HepG2 (cell line): ENCODE measurements at regions not wholly inside any gene's neighbourhood (a gene's known extent, or its start where the extent isn't known, plus 50 kb on each side); places are given as distances from the start of the nearest gene placed in this dataset.

Source experiments
- BCL6 ChIP-seq: IDR thresholded peaks from 2 replicates; pipeline ENCODE4 v1.6.1; 2016; ENCODE audit warnings: missing genetic modification reagents, missing compliant biosample characterization
- CBX2 ChIP-seq, 2 experiments: fragments of 200-600 bp in 1 of 2; sonication (generic); formaldehyde crosslinking in 1 of 2; IDR thresholded peaks; 2 replicates each; pipeline versions ENCODE4 v1.7.0 to v1.8.1; 2018 to 2022; ENCODE audit warnings: low read depth in 2 of 2, low read length in 1 of 2, mild to moderate bottlenecking in 1 of 2, missing genetic modification reagents in 1 of 2
- CEBPB ChIP-seq: IDR thresholded peaks from 2 replicates; pipeline ENCODE4 v1.6.1; 2011; ENCODE audit warnings: low read depth, low read length, improper control_type of control experiment, borderline replicate concordance
- ELF3 ChIP-seq: IDR thresholded peaks from 2 replicates; pipeline ENCODE4 v1.6.1; 2016; ENCODE audit warnings: missing genetic modification reagents, missing compliant biosample characterization
- GLI4 ChIP-seq: sonication (generic); formaldehyde crosslinking; IDR thresholded peaks from 2 replicates; pipeline ENCODE4 v1.5.1; 2020; ENCODE audit warnings: missing genetic modification reagents, mild to moderate bottlenecking, moderate library complexity, borderline replicate concordance
- HBP1 ChIP-seq: IDR thresholded peaks from 2 replicates; pipeline ENCODE4 v1.6.1; 2016; ENCODE audit warnings: low read depth, control low read depth
- HES4 ChIP-seq: sonication (generic); formaldehyde crosslinking; IDR thresholded peaks from 2 replicates; pipeline ENCODE4 v1.9.0; 2021; ENCODE audit warnings: mild to moderate bottlenecking, missing genetic modification reagents, borderline replicate concordance
- JUNB ChIP-seq: sonication (generic); formaldehyde crosslinking; IDR thresholded peaks from 2 replicates; pipeline ENCODE4 v1.8.0; 2022; ENCODE audit warnings: missing genetic modification reagents, mild to moderate bottlenecking, borderline replicate concordance
- MED1 ChIP-seq: sonication (generic); formaldehyde crosslinking; IDR thresholded peaks from 2 replicates; pipeline ENCODE4 v1.4.0; 2020; ENCODE audit warnings: missing genetic modification reagents
- NR2F6 ChIP-seq, 2 experiments: IDR thresholded peaks; 2 replicates each; pipeline ENCODE4 v1.6.1; 2016; ENCODE audit warnings: antibody characterized with exemption in 1 of 2, mild to moderate bottlenecking in 1 of 2
- RXRB ChIP-seq: IDR thresholded peaks from 2 replicates; pipeline ENCODE4 v1.6.1; 2016; ENCODE audit warnings: borderline replicate concordance, missing genetic modification reagents, missing compliant biosample characterization
- SMARCC2 ChIP-seq: fragments of 450-650 bp; IDR thresholded peaks from 2 replicates; pipeline ENCODE4 v1.6.1; 2017; ENCODE audit warnings: antibody characterized with exemption, mild to moderate bottlenecking
- ZBTB46 ChIP-seq: sonication (generic); formaldehyde crosslinking; IDR thresholded peaks from 2 replicates; pipeline ENCODE4 v1.4.0; 2020; ENCODE audit warnings: mild to moderate bottlenecking, missing genetic modification reagents, borderline replicate concordance
- ZFP36 ChIP-seq: fragments of 150-350 bp; IDR thresholded peaks from 2 replicates; pipeline ENCODE4 v1.6.1; 2018; ENCODE audit warnings: borderline replicate concordance, low read length, low read depth; ENCODE audit not compliant: partially characterized antibody
- ZNF260 ChIP-seq: sonication (generic); formaldehyde crosslinking; IDR thresholded peaks from 2 replicates; pipeline ENCODE4 v1.4.0; 2020; ENCODE audit warnings: missing genetic modification reagents, low read depth, mild to moderate bottlenecking, borderline replicate concordance
- ZNF569 ChIP-seq: sonication (generic); formaldehyde crosslinking; IDR thresholded peaks from 2 replicates; pipeline ENCODE4 v1.5.0; 2020; ENCODE audit warnings: mild to moderate bottlenecking, missing genetic modification reagents, moderate library complexity, borderline replicate concordance
- ZNF724P ChIP-seq: sonication (generic); formaldehyde crosslinking; IDR thresholded peaks from 2 replicates; pipeline ENCODE4 v1.8.0; 2022; ENCODE audit warnings: missing genetic modification reagents, borderline replicate concordance
- ZNF883 ChIP-seq: sonication (generic); formaldehyde crosslinking; IDR thresholded peaks from 2 replicates; pipeline ENCODE4 v1.5.1; 2020; ENCODE audit warnings: mild to moderate bottlenecking, missing genetic modification reagents; ENCODE audit errors: not compliant biosample characterization
- TF ChIP-seq, protein P1 (sequence below): sonication (generic); formaldehyde crosslinking; IDR thresholded peaks from 2 replicates; pipeline ENCODE4 v1.4.0; 2020; ENCODE audit warnings: mild to moderate bottlenecking, missing genetic modification reagents
- TF ChIP-seq, protein P2 (sequence below): sonication (generic); formaldehyde crosslinking; IDR thresholded peaks from 2 replicates; pipeline ENCODE4 v1.4.0; 2020; ENCODE audit warnings: missing genetic modification reagents
- TF ChIP-seq, protein P3 (sequence below): sonication (generic); formaldehyde crosslinking; IDR thresholded peaks from 2 replicates; pipeline ENCODE4 v1.5.0; 2020; ENCODE audit warnings: mild to moderate bottlenecking, missing genetic modification reagents

DNA sequence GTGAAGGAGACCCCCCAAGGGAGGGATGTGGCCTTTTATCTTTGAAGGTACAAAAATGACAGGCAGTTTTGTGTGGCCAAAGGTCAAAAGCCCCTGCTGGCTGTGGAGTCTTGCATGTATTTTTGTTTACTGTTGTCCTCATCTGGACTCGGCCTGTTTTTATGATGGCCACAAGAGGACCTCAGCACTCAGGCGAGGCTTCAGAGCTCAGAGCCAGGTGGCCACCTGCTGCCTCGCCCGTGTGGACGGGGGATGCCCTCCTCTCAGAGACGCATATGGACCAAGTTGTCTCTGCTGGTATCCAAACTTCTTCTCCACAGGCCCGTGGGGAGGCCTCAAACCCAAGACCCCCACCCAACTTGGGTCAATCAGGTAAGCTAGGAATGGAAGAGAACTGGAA is 118.2 kb downstream of the DACT2 start (continued):
- TF ChIP-seq ZNF569 (CRISPR knock-in tag) (no peak), BCL6 (CRISPR knock-in tag) (peak; percentile 51; the same call in 1 of the 2 replicates), GLI4 (CRISPR knock-in tag) (no peak), ZFP36 (no peak), MED1 (CRISPR knock-in tag) (peak; percentile 50; the same call in 1 of the 2 replicates), HES4 (CRISPR knock-in tag) (no peak), SMARCC2 (no peak), RXRB (CRISPR knock-in tag) (peak; percentile 72), CEBPB (no peak), HBP1 (CRISPR knock-in tag) (no peak), ZNF260 (CRISPR knock-in tag) (no peak), ELF3 (0 out of 2 replicates have a peak, but pooled peaks have one; percentile 33), JUNB (CRISPR knock-in tag) (no peak), NR2F6 (IDR thresholded peaks at IDR 0.05) (0 out of 2 replicates have a peak, but pooled peaks have one; percentile 14), NR2F6 (CRISPR knock-in tag; IDR thresholded peaks at IDR 0.05) (peak; percentile 65), CBX2 (IDR thresholded peaks at IDR 0.05; ENCODE audit: low read depth, low read length) (no peak), CBX2 (CRISPR knock-in tag; IDR thresholded peaks at IDR 0.05; ENCODE audit: low read depth) (no peak), ZNF883 (CRISPR knock-in tag) (no peak), ZBTB46 (CRISPR knock-in tag) (no peak), ZNF724P (CRISPR knock-in tag) (no peak)
- TF ChIP-seq, protein P1, sequence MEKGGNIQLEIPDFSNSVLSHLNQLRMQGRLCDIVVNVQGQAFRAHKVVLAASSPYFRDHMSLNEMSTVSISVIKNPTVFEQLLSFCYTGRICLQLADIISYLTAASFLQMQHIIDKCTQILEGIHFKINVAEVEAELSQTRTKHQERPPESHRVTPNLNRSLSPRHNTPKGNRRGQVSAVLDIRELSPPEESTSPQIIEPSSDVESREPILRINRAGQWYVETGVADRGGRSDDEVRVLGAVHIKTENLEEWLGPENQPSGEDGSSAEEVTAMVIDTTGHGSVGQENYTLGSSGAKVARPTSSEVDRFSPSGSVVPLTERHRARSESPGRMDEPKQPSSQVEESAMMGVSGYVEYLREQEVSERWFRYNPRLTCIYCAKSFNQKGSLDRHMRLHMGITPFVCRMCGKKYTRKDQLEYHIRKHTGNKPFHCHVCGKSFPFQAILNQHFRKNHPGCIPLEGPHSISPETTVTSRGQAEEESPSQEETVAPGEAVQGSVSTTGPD (CRISPR knock-in tag) = no peak
- TF ChIP-seq, protein P2, sequence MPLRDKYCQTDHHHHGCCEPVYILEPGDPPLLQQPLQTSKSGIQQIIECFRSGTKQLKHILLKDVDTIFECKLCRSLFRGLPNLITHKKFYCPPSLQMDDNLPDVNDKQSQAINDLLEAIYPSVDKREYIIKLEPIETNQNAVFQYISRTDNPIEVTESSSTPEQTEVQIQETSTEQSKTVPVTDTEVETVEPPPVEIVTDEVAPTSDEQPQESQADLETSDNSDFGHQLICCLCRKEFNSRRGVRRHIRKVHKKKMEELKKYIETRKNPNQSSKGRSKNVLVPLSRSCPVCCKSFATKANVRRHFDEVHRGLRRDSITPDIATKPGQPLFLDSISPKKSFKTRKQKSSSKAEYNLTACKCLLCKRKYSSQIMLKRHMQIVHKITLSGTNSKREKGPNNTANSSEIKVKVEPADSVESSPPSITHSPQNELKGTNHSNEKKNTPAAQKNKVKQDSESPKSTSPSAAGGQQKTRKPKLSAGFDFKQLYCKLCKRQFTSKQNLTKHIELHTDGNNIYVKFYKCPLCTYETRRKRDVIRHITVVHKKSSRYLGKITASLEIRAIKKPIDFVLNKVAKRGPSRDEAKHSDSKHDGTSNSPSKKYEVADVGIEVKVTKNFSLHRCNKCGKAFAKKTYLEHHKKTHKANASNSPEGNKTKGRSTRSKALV (CRISPR knock-in tag) = no peak; the same call in 1 of the 2 replicates
- TF ChIP-seq, protein P3, sequence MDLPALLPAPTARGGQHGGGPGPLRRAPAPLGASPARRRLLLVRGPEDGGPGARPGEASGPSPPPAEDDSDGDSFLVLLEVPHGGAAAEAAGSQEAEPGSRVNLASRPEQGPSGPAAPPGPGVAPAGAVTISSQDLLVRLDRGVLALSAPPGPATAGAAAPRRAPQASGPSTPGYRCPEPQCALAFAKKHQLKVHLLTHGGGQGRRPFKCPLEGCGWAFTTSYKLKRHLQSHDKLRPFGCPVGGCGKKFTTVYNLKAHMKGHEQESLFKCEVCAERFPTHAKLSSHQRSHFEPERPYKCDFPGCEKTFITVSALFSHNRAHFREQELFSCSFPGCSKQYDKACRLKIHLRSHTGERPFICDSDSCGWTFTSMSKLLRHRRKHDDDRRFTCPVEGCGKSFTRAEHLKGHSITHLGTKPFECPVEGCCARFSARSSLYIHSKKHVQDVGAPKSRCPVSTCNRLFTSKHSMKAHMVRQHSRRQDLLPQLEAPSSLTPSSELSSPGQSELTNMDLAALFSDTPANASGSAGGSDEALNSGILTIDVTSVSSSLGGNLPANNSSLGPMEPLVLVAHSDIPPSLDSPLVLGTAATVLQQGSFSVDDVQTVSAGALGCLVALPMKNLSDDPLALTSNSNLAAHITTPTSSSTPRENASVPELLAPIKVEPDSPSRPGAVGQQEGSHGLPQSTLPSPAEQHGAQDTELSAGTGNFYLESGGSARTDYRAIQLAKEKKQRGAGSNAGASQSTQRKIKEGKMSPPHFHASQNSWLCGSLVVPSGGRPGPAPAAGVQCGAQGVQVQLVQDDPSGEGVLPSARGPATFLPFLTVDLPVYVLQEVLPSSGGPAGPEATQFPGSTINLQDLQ (CRISPR knock-in tag) = 0 out of 2 replicates have a peak, but pooled peaks have one; percentile 30
